Sigmoid colon (tissue), 6 donors: ENCODE measurements at regions not wholly inside any gene's neighbourhood (a gene's known extent, or its start where the extent isn't known, plus 50 kb on each side); places are given as distances from the start of the nearest gene placed in this dataset.

Experiments used
- DNase-seq: peaks from one replicate; pipeline ENCODE4 v3.0.0-alpha.2; 2019
- H3K27ac ChIP-seq, 4 donors: fragments of 200-600 bp; sonication (generic); one replicate each; pipeline ENCODE4 v1.5.1; 2016 to 2019; ENCODE audit warnings: mild to moderate bottlenecking in 1 of 4
- H3K27me3 ChIP-seq, 3 donors: fragments of 200-600 bp; sonication (generic); one replicate each; pipeline ENCODE4 v1.5.1; 2019; ENCODE audit warnings: mild to moderate bottlenecking in 1 of 3
- H3K36me3 ChIP-seq, 4 donors: fragments of 200-600 bp; sonication (generic); one replicate each; pipeline ENCODE4 v1.5.1; 2016 to 2019
- H3K4me1 ChIP-seq, 4 donors: fragments of 200-600 bp; sonication (generic); one replicate each; pipeline ENCODE4 v1.5.1; 2017 to 2019
- H3K4me3 ChIP-seq, 4 donors: fragments of 200-600 bp; sonication (generic); one replicate each; pipeline ENCODE4 v1.5.1; 2017 to 2019; ENCODE audit warnings: mild to moderate bottlenecking in 2 of 4, moderate library complexity in 1 of 4
- H3K9me3 ChIP-seq, 4 donors: fragments of 200-600 bp in 3 of 4; sonication (generic) in 3 of 4; one replicate each; pipeline versions ENCODE4 v1.5.1 to v1.6.1; 2013 to 2019
- EP300 ChIP-seq, 4 donors: sonication (generic); formaldehyde crosslinking; IDR thresholded peaks; one replicate each; pipeline ENCODE4 v1.6.1; 2017; ENCODE audit warnings: antibody characterized with exemption in 4 of 4
- POLR2A ChIP-seq, 2 donors: fragments of 450-650 bp; IDR thresholded peaks; one replicate each; pipeline ENCODE4 v1.6.1; 2016; ENCODE audit warnings: antibody characterized with exemption in 2 of 2, mild to moderate bottlenecking in 2 of 2, moderate library complexity in 2 of 2
- POLR2AphosphoS5 ChIP-seq, 4 donors: sonication (generic); formaldehyde crosslinking; IDR thresholded peaks; one replicate each; pipeline ENCODE4 v1.6.1; 2017; ENCODE audit warnings: antibody characterized with exemption in 4 of 4
- WGBS, 2 donors: extraction: QIAGEN DNeasy Blood & Tissue Kit; methylation state at CpG; one replicate each; pipeline ENCODE4 v1.1.7; 2013; 5-methylcytosine and 5-hydroxymethylcytosine counted together
- intact Hi-C: fragments of 100-400 bp; cut with DNase I; formaldehyde crosslinking; loops from one replicate; pipeline ENCODE4 v1.15.1; 2023
- TF ChIP-seq, protein P1 (sequence below), 4 experiments: fragments of 450-650 bp in 3 of 4; fragments of 200-600 bp in 1 of 4; IDR thresholded peaks; one replicate each; pipeline ENCODE4 v1.5.1; 2016 to 2019; ENCODE audit warnings: antibody characterized with exemption in 4 of 4, mild to moderate bottlenecking in 3 of 4, moderate library complexity in 2 of 4
- donor health status: healthy with polysubstance abuse.
- donor health status: healthy.

GRCh38 chr5:100432741-100433140, 102.4 kb upstream of the FAM174A start:
- 88 to 93% methylated on average over 1 of the region's 1 CpG for WGBS, 2 donors
- Histone ChIP-seq H3K36me3 (no peaks in the 10 kb centered on the region), H3K9me3 (no peaks in the 10 kb centered on the region), H3K4me1 (no peaks in the 10 kb centered on the region), H3K27ac (no peak overlapping the region), H3K27me3 (no peaks in the 10 kb centered on the region), H3K4me3 (no peak overlapping the region)
- TF ChIP-seq POLR2A (IDR thresholded peaks at IDR 0.05): no peak
- TF ChIP-seq EP300 (IDR thresholded peaks at IDR 0.05): no peak
- TF ChIP-seq POLR2AphosphoS5 (IDR thresholded peaks at IDR 0.05): no peak
- no peak for DNase-seq
- intact Hi-C loops: no loop called here

DNA sequence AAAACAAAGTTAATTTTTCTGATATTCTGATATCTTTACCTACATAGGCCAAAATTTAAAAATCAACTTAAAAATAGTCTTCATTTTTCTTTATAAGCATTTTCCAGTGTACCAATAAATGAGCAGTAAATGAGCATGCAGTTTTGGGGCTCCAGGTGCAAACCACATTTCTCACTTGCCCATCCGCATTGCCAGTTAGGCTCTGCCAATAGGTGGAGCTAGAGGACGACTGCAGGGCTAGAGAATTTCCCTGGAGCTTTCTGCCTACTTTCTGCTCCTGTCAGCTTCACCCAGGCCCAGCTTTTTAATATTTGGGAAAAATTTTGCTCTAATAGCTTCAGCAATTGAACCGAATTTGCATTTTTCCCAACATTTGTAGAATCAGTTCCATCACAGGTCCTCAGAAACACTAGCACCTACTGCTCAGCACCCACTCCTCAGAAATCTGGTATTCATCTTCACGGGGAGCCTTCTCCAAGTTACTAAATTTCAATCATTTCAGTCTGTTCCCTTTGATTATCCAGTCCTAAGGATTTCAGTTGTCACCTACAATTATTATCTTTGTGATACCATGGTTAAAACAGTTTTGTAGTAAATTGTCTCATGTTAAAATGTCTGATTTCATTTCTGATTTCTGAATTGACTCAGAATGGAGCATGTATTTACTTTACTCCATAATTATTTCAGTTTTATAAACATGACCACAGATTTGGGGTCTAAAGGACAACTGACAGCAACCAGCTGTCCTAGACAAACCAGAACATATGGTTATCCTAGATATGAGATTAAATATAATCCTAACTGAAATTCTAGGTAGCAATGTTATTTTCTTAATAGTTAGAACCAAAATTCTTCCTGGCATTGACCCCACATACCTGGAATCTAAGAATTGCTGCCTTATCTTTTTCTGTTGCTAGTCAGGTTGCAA, 104.6 kb upstream of the FAM174A start:
- H3K36me3 ChIP-seq: no peaks in the 10 kb centered on the region
- intact Hi-C loops: no loop called here
- peaks cover 0 to 3% (median 0%) of the 10 kb centered on the region in 4 donors for H3K9me3 ChIP-seq
- H3K4me1 ChIP-seq: no peaks in the 10 kb centered on the region
- H3K4me3 ChIP-seq: no peak overlapping the region
- no peak for TF ChIP-seq EP300 (IDR thresholded peaks at IDR 0.05)
- TF ChIP-seq, protein P1, sequence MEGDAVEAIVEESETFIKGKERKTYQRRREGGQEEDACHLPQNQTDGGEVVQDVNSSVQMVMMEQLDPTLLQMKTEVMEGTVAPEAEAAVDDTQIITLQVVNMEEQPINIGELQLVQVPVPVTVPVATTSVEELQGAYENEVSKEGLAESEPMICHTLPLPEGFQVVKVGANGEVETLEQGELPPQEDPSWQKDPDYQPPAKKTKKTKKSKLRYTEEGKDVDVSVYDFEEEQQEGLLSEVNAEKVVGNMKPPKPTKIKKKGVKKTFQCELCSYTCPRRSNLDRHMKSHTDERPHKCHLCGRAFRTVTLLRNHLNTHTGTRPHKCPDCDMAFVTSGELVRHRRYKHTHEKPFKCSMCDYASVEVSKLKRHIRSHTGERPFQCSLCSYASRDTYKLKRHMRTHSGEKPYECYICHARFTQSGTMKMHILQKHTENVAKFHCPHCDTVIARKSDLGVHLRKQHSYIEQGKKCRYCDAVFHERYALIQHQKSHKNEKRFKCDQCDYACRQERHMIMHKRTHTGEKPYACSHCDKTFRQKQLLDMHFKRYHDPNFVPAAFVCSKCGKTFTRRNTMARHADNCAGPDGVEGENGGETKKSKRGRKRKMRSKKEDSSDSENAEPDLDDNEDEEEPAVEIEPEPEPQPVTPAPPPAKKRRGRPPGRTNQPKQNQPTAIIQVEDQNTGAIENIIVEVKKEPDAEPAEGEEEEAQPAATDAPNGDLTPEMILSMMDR (IDR thresholded peaks at IDR 0.05): peak in 2 of 4 experiments; percentile 41 to 79
- 34 to 35% methylated on average over 4 of the region's 4 CpGs for WGBS, 2 donors
- no peak overlapping the region for H3K27ac ChIP-seq
- peak; percentile 60 for DNase-seq
- no peaks in the 10 kb centered on the region for H3K27me3 ChIP-seq

DNA sequence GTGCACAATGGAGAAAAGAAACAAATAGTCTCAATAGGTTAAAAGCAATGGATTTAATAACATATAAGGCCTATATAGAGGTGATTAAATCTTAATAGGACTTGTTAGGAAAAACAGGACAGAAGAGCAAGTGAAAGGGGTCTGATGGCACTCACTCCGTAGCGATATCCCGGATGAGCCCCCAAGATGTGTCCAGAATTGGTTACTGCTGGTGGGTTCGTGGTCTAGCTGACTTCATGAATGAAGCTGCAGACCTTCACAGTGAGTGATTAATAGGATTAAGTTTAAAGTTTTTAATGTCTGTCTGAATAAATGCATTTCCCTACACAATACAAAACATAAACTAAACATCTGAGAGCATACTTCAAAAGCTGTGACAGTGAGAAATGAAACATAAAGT, 110.4 kb upstream of the FAM174A start:
- H3K27me3 ChIP-seq: no peaks in the 10 kb centered on the region
- intact Hi-C loops: no loop called here
- peaks cover 0 to 12% (median 0%) of the 10 kb centered on the region in 4 donors for H3K9me3 ChIP-seq
- WGBS, 2 donors: 95 to 96% methylated on average over 4 of the region's 4 CpGs
- H3K36me3 ChIP-seq: no peaks in the 10 kb centered on the region
- no peak overlapping the region for H3K27ac ChIP-seq
- TF ChIP-seq POLR2A (IDR thresholded peaks at IDR 0.05) (no peak), EP300 (IDR thresholded peaks at IDR 0.05) (no peak), POLR2AphosphoS5 (IDR thresholded peaks at IDR 0.05) (no peak)
- TF ChIP-seq, protein P1 (IDR thresholded peaks at IDR 0.05): no peak
- no peaks in the 10 kb centered on the region for H3K4me1 ChIP-seq
- H3K4me3 ChIP-seq: no peak overlapping the region
- no peak for DNase-seq

DNA sequence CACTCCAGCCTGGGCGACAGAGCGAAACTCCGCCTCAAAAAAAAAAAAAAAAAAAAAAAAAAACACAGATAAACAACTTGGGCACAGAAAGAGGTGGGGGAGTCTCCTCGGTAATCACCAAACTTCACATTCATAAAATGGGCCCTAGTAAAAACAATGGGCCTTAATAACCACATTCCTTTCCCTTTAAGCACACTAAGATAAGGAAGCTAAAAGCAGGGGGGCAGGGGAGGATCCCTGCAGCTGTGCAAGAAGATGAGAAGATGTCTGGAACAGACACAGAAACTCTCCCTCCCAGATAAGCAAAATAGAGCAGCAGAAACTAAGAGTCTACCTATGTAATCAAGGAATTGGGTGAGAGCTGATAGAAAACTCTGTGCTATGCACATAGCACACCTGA, 111.2 kb upstream of the FAM174A start:
- peaks cover 0 to 12% (median 0%) of the 10 kb centered on the region in 4 donors for H3K9me3 ChIP-seq
- no peak overlapping the region for H3K4me3 ChIP-seq
- whole genome bisulfite sequencing, 2 donors: 19 to 69% methylated on average over 1 of the region's 4 CpGs
- DNase-seq: no peak
- intact Hi-C loops: no loop called here
- no peak overlapping the region for H3K27ac ChIP-seq
- no peak for TF ChIP-seq EP300 (IDR thresholded peaks at IDR 0.05)
- TF ChIP-seq POLR2AphosphoS5 (IDR thresholded peaks at IDR 0.05): no peak
- TF ChIP-seq, protein P1 (IDR thresholded peaks at IDR 0.05): no peak
- TF ChIP-seq POLR2A (IDR thresholded peaks at IDR 0.05): no peak
- H3K27me3 ChIP-seq: no peaks in the 10 kb centered on the region
- no peaks in the 10 kb centered on the region for H3K36me3 ChIP-seq
- no peaks in the 10 kb centered on the region for H3K4me1 ChIP-seq

- WGBS, 2 donors: 42 to 69% methylated on average over 5 of the region's 5 CpGs
- intact Hi-C loops: no loop called here
- Histone ChIP-seq H3K4me1 (no peaks in the 10 kb centered on the region), H3K27ac (no peak overlapping the region), H3K27me3 (no peaks in the 10 kb centered on the region), H3K9me3 (peaks cover 0 to 12% (median 0%) of the 10 kb centered on the region in 4 donors), H3K36me3 (no peaks in the 10 kb centered on the region), H3K4me3 (no peak overlapping the region)
- DNase-seq: no peak
- TF ChIP-seq, protein P1 (IDR thresholded peaks at IDR 0.05): no peak
- TF ChIP-seq EP300 (IDR thresholded peaks at IDR 0.05): no peak
- TF ChIP-seq POLR2A (IDR thresholded peaks at IDR 0.05): no peak
- no peak for TF ChIP-seq POLR2AphosphoS5 (IDR thresholded peaks at IDR 0.05)
Measured at GRCh38 chr5:100423330-100423729, 111.8 kb upstream of the FAM174A start.
